AG04450 (cell line): ENCODE measurements at regions not wholly inside any gene's neighbourhood (a gene's known extent, or its start where the extent isn't known, plus 50 kb on each side); places are given as distances from the start of the nearest gene placed in this dataset.

ENCODE experiments used
- CTCF ChIA-PET: fragments of 300-600, 350-600 bp; formaldehyde crosslinking; extraction: SDS; loops from one replicate; lab custom pipeline; 2022; ENCODE audit warnings: antibody characterized with exemption, inconsistent platforms; lab: Charles Lee
- POLR2A ChIA-PET: fragments of 350-600 bp; formaldehyde crosslinking; extraction: SDS; loops from one replicate; lab custom pipeline; 2021; ENCODE audit warnings: antibody characterized with exemption, inconsistent platforms; lab: Yijun Ruan, JAX
- DNase-seq: peaks from one replicate; pipeline ENCODE4 v3.0.0-alpha.2; 2011; ENCODE audit warnings: low read depth, low spot score
- H3K27ac ChIP-seq: one replicate; pipeline ENCODE4 v1.5.1; 2012; ENCODE audit warnings: low read depth, low read length, control low read depth
- H3K27me3 ChIP-seq: one replicate; pipeline ENCODE4 v1.6.0; 2012; ENCODE audit warnings: low read length; ENCODE audit not compliant: control insufficient read depth, insufficient read depth
- H3K4me3 ChIP-seq: 2 replicates; pipeline ENCODE4 v1.5.1; 2011; ENCODE audit warnings: mild to moderate bottlenecking, low read depth, low read length, control low read depth
- H3K9me3 ChIP-seq: 2 replicates; pipeline ENCODE4 v1.5.1; 2012; ENCODE audit warnings: low read length; ENCODE audit not compliant: control insufficient read depth, insufficient read depth
- CTCF ChIP-seq: IDR thresholded peaks from 2 replicates; pipeline ENCODE4 v1.5.1; 2011; ENCODE audit warnings: low read depth, low read length, control low read depth, inconsistent platforms

- ChIA-PET POLR2A (no interaction called here), CTCF (no interaction called here)
- no peak overlapping the region for H3K4me3 ChIP-seq
- H3K9me3 ChIP-seq: peaks cover 10% of the 10 kb centered on the region
- no peak for DNase-seq
- TF ChIP-seq CTCF: no peak
- no peaks in the 10 kb centered on the region for H3K27me3 ChIP-seq
- H3K27ac ChIP-seq: no peak overlapping the region
These were observed 297.4 kb downstream of the SMAD2 start for GRCh38 chr18:47632970-47633635.

GRCh38 chr18:47628893-47629292, 301.6 kb downstream of the SMAD2 start:
- Histone ChIP-seq H3K27me3 (no peaks in the 10 kb centered on the region), H3K9me3 (peaks cover 3% of the 10 kb centered on the region), H3K27ac (no peak overlapping the region), H3K4me3 (no peak overlapping the region)
- TF ChIP-seq CTCF: no peak
- DNase-seq: no peak
- CTCF ChIA-PET: no interaction called here
- POLR2A ChIA-PET: no interaction called here

GRCh38 chr18:47628240-47628781, 302.1 kb downstream of the SMAD2 start:
- CTCF ChIA-PET: no interaction called here
- DNase-seq: no peak
- TF ChIP-seq CTCF: no peak
- POLR2A ChIA-PET: no interaction called here
- Histone ChIP-seq H3K9me3 (peaks cover 3% of the 10 kb centered on the region), H3K27ac (no peak overlapping the region), H3K27me3 (no peaks in the 10 kb centered on the region), H3K4me3 (no peak overlapping the region)

- Histone ChIP-seq H3K27me3 (no peaks in the 10 kb centered on the region), H3K9me3 (peaks cover 3% of the 10 kb centered on the region), H3K4me3 (no peak overlapping the region), H3K27ac (no peak overlapping the region)
- ChIA-PET CTCF (no interaction called here), POLR2A (no interaction called here)
- DNase-seq: no peak
- TF ChIP-seq CTCF: no peak
These were observed 303.4 kb downstream of the SMAD2 start for GRCh38 chr18:47627030-47627429.

- TF ChIP-seq CTCF: no peak
- no peak for DNase-seq
- H3K4me3 ChIP-seq: no peak overlapping the region
- H3K27me3 ChIP-seq: no peaks in the 10 kb centered on the region
- H3K9me3 ChIP-seq: peaks cover 21% of the 10 kb centered on the region
- ChIA-PET CTCF (no interaction called here), POLR2A (no interaction called here)
- no peak overlapping the region for H3K27ac ChIP-seq
These were observed 310.5 kb downstream of the SMAD2 start for GRCh38 chr18:47619771-47620448.
